Adipocyte (in vitro differentiated cells): ENCODE measurements at regions not wholly inside any gene's neighbourhood (a gene's known extent, or its start where the extent isn't known, plus 50 kb on each side); places are given as distances from the start of the nearest gene placed in this dataset.
"Not testable (repeated sequence)": the region's sequence is repeated elsewhere in the genome, so short reads cannot be mapped to it uniquely, and the experiment has no call there.

Experiments
- DNase-seq: peaks from one replicate; pipeline ENCODE4 v3.0.0-alpha.2; 2015; ENCODE audit warnings: low read depth
- H3K27me3 ChIP-seq: replicated peaks from 2 replicates; pipeline ENCODE4 v1.7.0; 2013; ENCODE audit warnings: mild to moderate bottlenecking, low read length, moderate library complexity; ENCODE audit not compliant: control insufficient read depth, insufficient read depth
- H3K36me3 ChIP-seq: 2 replicates; pipeline ENCODE4 v1.7.0; 2013; ENCODE audit warnings: low read length, mild to moderate bottlenecking, moderate library complexity; ENCODE audit not compliant: control insufficient read depth, insufficient read depth, severe bottlenecking
- H3K4me1 ChIP-seq: 2 replicates; pipeline ENCODE4 v1.7.0; 2013; ENCODE audit warnings: mild to moderate bottlenecking, low read length, moderate library complexity; ENCODE audit not compliant: control insufficient read depth, insufficient read depth
- H3K4me3 ChIP-seq: 2 replicates; pipeline ENCODE4 v1.7.0; 2013; ENCODE audit warnings: mild to moderate bottlenecking, low read length, moderate library complexity
- H3K9ac ChIP-seq: 2 replicates; pipeline ENCODE4 v1.7.0; 2013; ENCODE audit warnings: mild to moderate bottlenecking, low read length, moderate library complexity
- H3K9me3 ChIP-seq: 2 replicates; pipeline ENCODE4 v1.7.0; 2013; ENCODE audit warnings: mild to moderate bottlenecking, low read length, moderate library complexity; ENCODE audit not compliant: control insufficient read depth

DNA sequence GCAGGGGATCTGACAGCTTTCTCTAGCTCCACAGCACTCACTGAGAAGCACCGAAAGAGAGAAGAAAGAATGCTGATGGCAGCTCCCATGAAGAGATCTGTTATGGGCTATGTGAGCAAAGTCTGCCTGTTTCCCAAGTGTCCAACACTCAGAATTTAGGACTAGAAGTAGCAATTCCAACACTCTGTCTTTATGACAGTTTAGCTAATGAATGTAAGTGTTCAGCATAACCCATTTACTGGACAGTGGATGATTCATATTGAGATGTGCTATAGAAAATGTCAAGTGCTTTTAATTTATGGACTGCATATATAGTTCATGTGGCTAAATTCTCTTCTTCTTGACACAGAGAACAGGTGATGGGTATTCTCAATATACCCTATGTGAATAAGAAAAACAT lies 683.1 kb upstream of the ZNF608 start:
- H3K27me3 ChIP-seq = no peaks in the 10 kb centered on the region
- DNase-seq = no peak
- no peak overlapping the region for H3K9ac ChIP-seq
- H3K9me3 ChIP-seq = peaks cover 25% of the 10 kb centered on the region
- H3K4me1 ChIP-seq = no peaks in the 10 kb centered on the region
- no peak overlapping the region for H3K4me3 ChIP-seq
- H3K36me3 ChIP-seq = no peaks in the 10 kb centered on the region

DNA sequence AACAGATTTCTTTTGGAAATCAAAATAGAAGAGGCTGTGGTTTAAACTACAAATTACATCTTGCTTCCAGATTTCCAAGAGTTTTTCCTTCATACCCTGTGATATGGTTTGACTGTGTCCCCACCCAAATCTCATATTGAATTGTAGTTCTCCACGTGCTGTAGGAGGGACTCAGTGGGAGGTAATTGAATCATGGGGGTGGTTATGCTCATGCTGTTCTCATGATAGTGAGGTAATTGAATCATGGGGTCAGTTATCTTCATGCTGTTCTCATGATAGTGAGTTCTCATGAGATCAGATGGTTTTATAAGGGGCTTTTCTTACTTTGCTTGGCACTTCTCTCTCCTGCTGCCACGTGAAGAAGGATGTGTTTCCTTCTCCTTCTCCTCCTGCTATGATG lies 687.0 kb upstream of the ZNF608 start:
- H3K27me3 ChIP-seq = no peaks in the 10 kb centered on the region
- H3K9ac ChIP-seq = no peak overlapping the region
- H3K9me3 ChIP-seq = peaks cover 13% of the 10 kb centered on the region
- H3K4me3 ChIP-seq = no peak overlapping the region
- no peaks in the 10 kb centered on the region for H3K36me3 ChIP-seq
- no peak for DNase-seq
- no peaks in the 10 kb centered on the region for H3K4me1 ChIP-seq

DNA sequence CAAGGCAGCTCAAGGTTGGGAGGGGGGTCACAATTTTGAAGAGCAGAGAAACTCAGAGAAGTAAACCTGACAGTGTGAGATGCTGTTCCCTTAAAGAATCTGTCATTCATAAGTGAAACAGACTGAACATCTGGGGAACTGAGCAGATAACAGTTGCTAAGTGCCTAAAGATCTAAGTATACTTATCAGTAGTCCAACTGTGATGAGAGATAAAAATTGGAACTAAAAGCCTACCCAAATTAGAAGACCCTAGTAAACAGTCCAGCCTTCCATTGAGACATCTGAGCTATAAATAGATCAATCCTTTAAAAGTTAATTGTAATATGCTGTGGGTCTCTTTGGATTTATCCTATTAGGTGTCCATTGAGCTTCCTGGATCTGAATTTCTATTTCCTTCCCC lies 692.8 kb upstream of the ZNF608 start:
- no peak overlapping the region for H3K9ac ChIP-seq
- H3K36me3 ChIP-seq = no peaks in the 10 kb centered on the region
- H3K4me3 ChIP-seq = no peak overlapping the region
- no peak for DNase-seq
- no peaks in the 10 kb centered on the region for H3K27me3 ChIP-seq
- no peaks in the 10 kb centered on the region for H3K4me1 ChIP-seq
- H3K9me3 ChIP-seq = peaks cover 16% of the 10 kb centered on the region

DNA sequence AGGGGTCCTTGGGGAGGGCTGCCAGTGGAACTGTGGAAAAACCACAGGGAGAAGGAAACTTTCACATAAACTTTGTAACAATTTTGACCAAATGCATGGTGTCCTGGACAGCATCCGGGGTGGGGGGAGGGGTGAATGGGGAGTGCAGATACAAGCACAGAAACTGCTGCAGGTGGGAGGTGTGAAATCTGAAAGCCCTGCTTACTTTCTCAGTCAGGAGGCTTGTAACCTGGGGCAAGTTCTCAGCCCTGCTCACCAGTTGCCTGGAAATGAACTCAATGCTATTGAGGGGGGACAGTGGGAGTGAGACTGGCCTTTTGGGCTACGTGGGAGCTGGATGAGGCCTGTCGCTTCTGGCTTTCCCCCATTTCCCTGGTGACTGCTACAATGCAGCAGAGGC lies 694.5 kb upstream of the ZNF608 start:
- no peaks in the 10 kb centered on the region for H3K4me1 ChIP-seq
- no peak overlapping the region for H3K4me3 ChIP-seq
- H3K9ac ChIP-seq = no peak overlapping the region
- no peak for DNase-seq
- no peaks in the 10 kb centered on the region for H3K27me3 ChIP-seq
- H3K36me3 ChIP-seq = no peaks in the 10 kb centered on the region
- H3K9me3 ChIP-seq = peaks cover 16% of the 10 kb centered on the region

DNA sequence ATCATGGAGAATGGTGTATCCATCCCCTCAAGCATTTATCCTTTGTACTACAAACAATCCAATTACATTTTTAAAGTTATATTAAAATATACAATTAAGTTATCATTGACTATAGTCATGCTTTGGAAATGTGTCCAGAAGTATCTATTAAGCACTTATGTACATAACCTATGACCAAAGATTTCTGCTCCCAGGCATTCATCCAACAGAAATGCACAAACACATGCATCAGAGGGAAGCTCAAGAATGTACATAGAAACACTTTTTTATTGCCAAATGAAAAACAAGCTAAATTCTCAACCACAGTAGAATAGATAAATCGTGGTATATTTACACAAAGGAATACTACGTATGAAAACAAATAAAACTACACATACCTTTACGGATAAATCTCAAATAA lies 700.5 kb upstream of the ZNF608 start:
- Histone ChIP-seq H3K9ac (no peak overlapping the region), H3K4me1 (peaks cover 11% of the 10 kb centered on the region), H3K9me3 (peaks cover 10% of the 10 kb centered on the region), H3K36me3 (no peaks in the 10 kb centered on the region), H3K4me3 (no peak overlapping the region), H3K27me3 (no peaks in the 10 kb centered on the region)
- DNase-seq = peak; percentile 57

DNA sequence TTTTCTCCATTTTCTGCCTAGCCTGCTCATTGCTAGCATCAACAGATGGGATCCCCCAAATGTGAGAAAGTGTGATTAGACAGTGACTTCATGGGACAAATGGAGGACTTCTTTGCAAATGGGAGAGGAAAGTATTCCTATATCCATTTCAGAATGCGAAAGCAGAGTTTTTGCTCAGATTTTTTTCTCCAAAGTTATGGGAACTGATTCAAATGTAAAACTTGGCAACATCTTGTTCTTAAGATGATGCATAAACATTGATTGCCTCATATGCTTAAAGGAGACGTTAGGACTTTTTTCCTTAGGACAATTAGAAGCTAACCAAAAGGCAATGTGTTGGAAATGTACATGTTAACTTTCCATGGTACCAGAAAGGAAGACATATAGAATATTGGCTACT lies 704.3 kb upstream of the ZNF608 start:
- Histone ChIP-seq H3K9me3 (no peaks in the 10 kb centered on the region), H3K27me3 (no peaks in the 10 kb centered on the region), H3K4me1 (peaks cover 11% of the 10 kb centered on the region), H3K36me3 (no peaks in the 10 kb centered on the region), H3K4me3 (no peak overlapping the region), H3K9ac (peak overlapping the region; percentile 48)
- peak; percentile 74 for DNase-seq

DNA sequence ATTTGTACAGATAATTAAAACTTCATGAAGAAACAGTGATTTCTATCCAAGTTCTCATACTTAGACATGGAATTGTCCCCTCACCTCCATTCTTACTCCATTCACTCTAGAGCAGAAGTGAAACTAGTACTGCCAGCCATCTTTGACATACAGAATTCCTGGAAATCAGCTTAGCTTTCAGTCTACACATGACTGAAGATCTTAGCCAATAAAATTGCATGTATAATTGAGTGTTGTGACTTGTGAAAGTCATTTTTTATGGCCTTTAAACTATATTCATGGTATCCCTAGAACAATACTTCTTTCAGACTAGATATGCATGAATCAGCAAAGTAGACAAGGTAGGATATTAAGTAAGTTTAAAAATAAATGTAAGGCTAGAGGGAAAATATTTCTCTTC lies 705.2 kb upstream of the ZNF608 start:
- Histone ChIP-seq H3K27me3 (no peaks in the 10 kb centered on the region), H3K4me3 (no peak overlapping the region), H3K36me3 (no peaks in the 10 kb centered on the region), H3K9ac (no peak overlapping the region), H3K4me1 (peaks cover 11% of the 10 kb centered on the region), H3K9me3 (no peaks in the 10 kb centered on the region)
- no peak for DNase-seq

DNA sequence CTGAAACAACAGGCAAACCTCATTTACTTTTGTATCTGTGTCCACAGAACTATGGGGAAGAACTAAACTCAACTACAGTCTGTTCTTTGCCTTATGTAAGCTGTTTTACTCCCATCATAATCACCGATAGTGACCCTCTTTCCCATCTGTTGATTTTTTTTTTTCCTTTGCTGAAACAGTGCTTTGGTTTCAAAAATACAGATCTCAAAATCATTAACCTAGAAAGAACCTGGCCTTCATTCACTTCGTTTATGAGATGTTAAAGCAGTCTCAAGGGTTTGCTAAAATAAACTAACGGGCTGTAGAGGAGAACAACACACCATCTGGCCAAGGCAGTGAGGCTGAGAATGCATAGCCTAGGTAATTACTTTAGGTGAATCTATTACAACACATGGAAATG lies 706.6 kb upstream of the ZNF608 start:
- no peak for DNase-seq
- peaks cover 4% of the 10 kb centered on the region for H3K9me3 ChIP-seq
- H3K27me3 ChIP-seq = no peaks in the 10 kb centered on the region
- no peak overlapping the region for H3K9ac ChIP-seq
- H3K4me3 ChIP-seq = no peak overlapping the region
- H3K36me3 ChIP-seq = no peaks in the 10 kb centered on the region
- H3K4me1 ChIP-seq = peaks cover 8% of the 10 kb centered on the region

DNA sequence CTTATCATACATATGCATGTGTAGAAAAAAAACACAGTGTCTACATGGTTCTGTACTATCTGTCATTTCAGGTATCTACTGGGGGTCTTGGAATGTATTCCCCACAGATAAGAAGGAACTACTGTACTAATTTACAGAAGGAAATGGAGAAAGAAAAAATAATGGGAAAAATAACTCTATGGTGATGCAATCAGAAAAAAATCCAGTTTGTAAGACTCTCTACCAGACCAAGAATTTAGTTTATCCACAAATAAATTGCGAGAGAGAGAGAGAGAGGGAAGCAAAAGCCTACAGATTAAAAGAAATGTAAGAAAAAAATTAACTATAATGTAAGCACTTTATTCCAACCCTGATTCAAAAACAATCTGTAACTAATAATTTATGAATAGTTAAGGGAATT lies 708.6 kb upstream of the ZNF608 start:
- Histone ChIP-seq H3K4me3 (no peak overlapping the region), H3K9ac (no peak overlapping the region), H3K4me1 (peaks cover 8% of the 10 kb centered on the region), H3K9me3 (peaks cover 4% of the 10 kb centered on the region), H3K36me3 (no peaks in the 10 kb centered on the region), H3K27me3 (no peaks in the 10 kb centered on the region)
- peak; percentile 60 for DNase-seq

DNA sequence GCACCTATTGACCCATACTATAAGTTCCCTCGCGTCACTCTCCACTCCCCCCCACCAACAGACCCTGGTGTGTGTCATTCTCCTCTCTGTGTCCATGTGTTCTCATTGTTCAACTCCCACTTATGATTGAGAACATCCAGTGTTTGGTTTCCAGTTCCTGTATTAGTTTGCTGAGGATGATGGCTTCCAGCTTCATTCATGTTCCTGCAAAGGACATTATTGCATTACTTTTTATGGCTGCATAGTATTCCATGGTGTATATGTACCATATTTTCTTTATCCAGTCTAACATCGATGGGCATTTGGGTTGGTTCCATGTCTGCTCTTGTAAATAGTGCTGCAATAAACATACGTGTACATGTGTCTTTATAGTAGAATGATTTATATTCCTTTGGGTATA lies 709.6 kb upstream of the ZNF608 start:
- not testable (repeated sequence) for H3K9me3 ChIP-seq, H3K4me3 ChIP-seq, H3K4me1 ChIP-seq, DNase-seq, H3K36me3 ChIP-seq, H3K9ac ChIP-seq, H3K27me3 ChIP-seq

DNA sequence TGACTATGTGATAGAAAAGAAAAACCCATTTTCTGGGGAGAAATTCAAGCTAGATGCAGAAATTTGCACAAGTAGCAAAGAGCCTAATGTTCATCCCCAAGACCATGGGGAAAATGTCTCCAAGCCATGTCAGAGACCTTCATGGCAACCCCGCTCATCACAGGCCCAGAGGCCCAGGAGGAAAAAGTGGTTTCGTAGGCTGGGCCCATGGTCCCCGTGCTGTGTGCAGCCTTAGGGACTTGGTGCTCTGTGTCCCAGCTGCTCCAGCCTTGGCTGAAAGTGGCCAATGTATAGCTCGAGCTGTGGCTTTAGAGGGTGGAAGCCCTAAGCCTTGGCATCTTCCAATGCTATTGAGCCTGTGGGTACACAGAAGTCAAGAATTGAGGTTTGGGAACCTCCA lies 711.2 kb upstream of the ZNF608 start:
- H3K27me3 ChIP-seq = no peaks in the 10 kb centered on the region
- H3K4me1 ChIP-seq = no peaks in the 10 kb centered on the region
- peaks cover 4% of the 10 kb centered on the region for H3K9me3 ChIP-seq
- DNase-seq = no peak
- no peak overlapping the region for H3K9ac ChIP-seq
- H3K4me3 ChIP-seq = no peak overlapping the region
- H3K36me3 ChIP-seq = no peaks in the 10 kb centered on the region

DNA sequence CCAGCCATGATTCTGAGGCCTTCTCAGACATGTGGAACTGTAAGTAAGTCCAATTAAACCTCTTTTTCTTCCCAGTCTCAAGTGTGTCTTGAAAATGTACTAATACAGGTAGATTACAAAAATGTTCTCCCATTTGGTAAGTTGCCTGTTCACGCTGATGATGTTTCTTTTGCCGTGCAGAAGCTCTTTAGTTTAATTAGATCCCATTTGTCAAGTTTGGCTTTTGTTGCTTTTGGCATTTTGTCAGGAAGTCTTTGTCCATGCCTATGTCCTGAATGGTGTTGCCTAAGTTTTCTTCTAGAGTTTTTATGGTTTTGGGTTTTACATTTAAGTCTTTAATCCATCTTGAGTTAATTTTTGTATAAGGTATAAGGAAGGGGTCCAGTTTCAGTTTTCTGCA lies 712.5 kb upstream of the ZNF608 start:
- not testable (repeated sequence) for H3K27me3 ChIP-seq, H3K4me3 ChIP-seq, DNase-seq, H3K9ac ChIP-seq, H3K9me3 ChIP-seq, H3K4me1 ChIP-seq, H3K36me3 ChIP-seq
